ENCODE measurements at regions not wholly inside any gene's neighbourhood (a gene's known extent, or its start where the extent isn't known, plus 50 kb on each side); places are given as distances from the start of the nearest gene placed in this dataset.

- no peak for TF ChIP-seq ZNF24 (tag by site-specific recombination; IDR thresholded peaks at IDR 0.05)
- TF ChIP-seq CTCF (tag by site-specific recombination; IDR thresholded peaks at IDR 0.05), result no peak
- TF ChIP-seq SETDB1 (IDR thresholded peaks at IDR 0.05; ENCODE audit: insufficient read length, low read length), result no peak
- TF ChIP-seq, protein P1, sequence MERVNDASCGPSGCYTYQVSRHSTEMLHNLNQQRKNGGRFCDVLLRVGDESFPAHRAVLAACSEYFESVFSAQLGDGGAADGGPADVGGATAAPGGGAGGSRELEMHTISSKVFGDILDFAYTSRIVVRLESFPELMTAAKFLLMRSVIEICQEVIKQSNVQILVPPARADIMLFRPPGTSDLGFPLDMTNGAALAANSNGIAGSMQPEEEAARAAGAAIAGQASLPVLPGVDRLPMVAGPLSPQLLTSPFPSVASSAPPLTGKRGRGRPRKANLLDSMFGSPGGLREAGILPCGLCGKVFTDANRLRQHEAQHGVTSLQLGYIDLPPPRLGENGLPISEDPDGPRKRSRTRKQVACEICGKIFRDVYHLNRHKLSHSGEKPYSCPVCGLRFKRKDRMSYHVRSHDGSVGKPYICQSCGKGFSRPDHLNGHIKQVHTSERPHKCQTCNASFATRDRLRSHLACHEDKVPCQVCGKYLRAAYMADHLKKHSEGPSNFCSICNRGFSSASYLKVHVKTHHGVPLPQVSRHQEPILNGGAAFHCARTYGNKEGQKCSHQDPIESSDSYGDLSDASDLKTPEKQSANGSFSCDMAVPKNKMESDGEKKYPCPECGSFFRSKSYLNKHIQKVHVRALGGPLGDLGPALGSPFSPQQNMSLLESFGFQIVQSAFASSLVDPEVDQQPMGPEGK (tag by site-specific recombination; IDR thresholded peaks at IDR 0.05), result no peak
- TF ChIP-seq MEIS1 (CRISPR knock-in tag; IDR thresholded peaks at IDR 0.05; ENCODE audit: borderline replicate concordance), result no peak
- TF ChIP-seq ZNF654 (tag by site-specific recombination; IDR thresholded peaks at IDR 0.05; ENCODE audit: low read depth), result no peak
- no peak for TF ChIP-seq ZNF830 (tag by site-specific recombination; IDR thresholded peaks at IDR 0.05; ENCODE audit: low read depth)
- TF ChIP-seq ZNF155 (tag by site-specific recombination; IDR thresholded peaks at IDR 0.05), result no peak
- no peak for TF ChIP-seq ZBTB44 (tag by site-specific recombination; IDR thresholded peaks at IDR 0.05)
- no peak for TF ChIP-seq ZNF473 (tag by site-specific recombination; IDR thresholded peaks at IDR 0.05)
These were observed 571.3 kb downstream of the SUCLG1 start for GRCh38 chr2:83887757-83888156.

All from HEK293 (cell line).